ENCODE measurements at regions not wholly inside any gene's neighbourhood (a gene's known extent, or its start where the extent isn't known, plus 50 kb on each side); places are given as distances from the start of the nearest gene placed in this dataset.
"Not testable (repeated sequence)": the region's sequence is repeated elsewhere in the genome, so short reads cannot be mapped to it uniquely, and the experiment has no call there.

GRCh38 chrX:125089761-125090445 is 229.8 kb upstream of the TEX13C start:
- no peak for DNase-seq

- DNase-seq: no peak
Measured at GRCh38 chrX:125093852-125094251, 225.8 kb upstream of the TEX13C start.

GRCh38 chrX:125094901-125095300 is 224.8 kb upstream of the TEX13C start:
- DNase-seq: no peak

- no peak for DNase-seq
Measured at GRCh38 chrX:125096469-125096868, 223.2 kb upstream of the TEX13C start.

- DNase-seq: no peak
Measured at GRCh38 chrX:125096870-125097269, 222.8 kb upstream of the TEX13C start.

GRCh38 chrX:125101971-125102755 is 217.5 kb upstream of the TEX13C start:
- DNase-seq: no peak

GRCh38 chrX:125103693-125104092 is 216.0 kb upstream of the TEX13C start:
- no peak for DNase-seq

GRCh38 chrX:125108921-125109320 is 210.8 kb upstream of the TEX13C start:
- no peak for DNase-seq

GRCh38 chrX:125131164-125131563 is 188.5 kb upstream of the TEX13C start:
- no peak for DNase-seq

GRCh38 chrX:125132274-125132673 is 187.4 kb upstream of the TEX13C start:
- no peak for DNase-seq

GRCh38 chrX:125137521-125137920 is 182.2 kb upstream of the TEX13C start:
- no peak for DNase-seq

- no peak for DNase-seq
Measured at GRCh38 chrX:125150231-125150630, 169.4 kb upstream of the TEX13C start.

- DNase-seq: no peak
Measured at GRCh38 chrX:125151146-125151545, 168.5 kb upstream of the TEX13C start.

- no peak for DNase-seq
Measured at GRCh38 chrX:125152011-125152410, 167.7 kb upstream of the TEX13C start.

- no peak for DNase-seq
Measured at GRCh38 chrX:125153621-125154020, 166.1 kb upstream of the TEX13C start.

- not testable (repeated sequence) for DNase-seq
Measured at GRCh38 chrX:125154288-125155257, 165.1 kb upstream of the TEX13C start.

GRCh38 chrX:125155296-125156033 is 164.2 kb upstream of the TEX13C start:
- DNase-seq: not testable (repeated sequence)

GRCh38 chrX:125170459-125170858 is 149.2 kb upstream of the TEX13C start:
- DNase-seq: no peak

GRCh38 chrX:125172531-125172930 is 147.1 kb upstream of the TEX13C start:
- DNase-seq: no peak

- no peak for DNase-seq
Measured at GRCh38 chrX:125175991-125176584, 143.6 kb upstream of the TEX13C start.

- no peak for DNase-seq
Measured at GRCh38 chrX:125193921-125194320, 125.8 kb upstream of the TEX13C start.
